ENCODE measurements at regions not wholly inside any gene's neighbourhood (a gene's known extent, or its start where the extent isn't known, plus 50 kb on each side); places are given as distances from the start of the nearest gene placed in this dataset.
A peak's percentile ranks its signal among the peaks of the same experiment; 100 is the strongest.

DNA sequence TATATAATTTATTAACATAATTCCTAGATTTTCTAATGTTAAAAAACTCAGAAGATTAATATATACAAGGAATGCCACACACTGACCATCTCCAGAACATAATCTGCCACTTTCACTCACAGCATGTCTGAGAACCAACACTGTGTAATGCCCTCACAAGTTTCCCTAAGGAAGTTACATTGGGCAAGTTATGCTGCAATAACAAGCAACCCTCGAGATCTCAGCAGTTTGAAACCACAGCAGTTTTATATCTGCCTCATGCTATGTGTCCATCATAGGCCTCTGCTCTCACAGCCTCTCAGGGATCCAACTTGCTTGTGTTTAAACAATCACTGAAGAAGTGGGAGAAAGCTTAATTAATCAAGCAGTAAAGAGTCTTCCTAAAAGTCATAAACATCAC lies 250.0 kb upstream of the SLC7A11 start:
- TF ChIP-seq, protein P1, sequence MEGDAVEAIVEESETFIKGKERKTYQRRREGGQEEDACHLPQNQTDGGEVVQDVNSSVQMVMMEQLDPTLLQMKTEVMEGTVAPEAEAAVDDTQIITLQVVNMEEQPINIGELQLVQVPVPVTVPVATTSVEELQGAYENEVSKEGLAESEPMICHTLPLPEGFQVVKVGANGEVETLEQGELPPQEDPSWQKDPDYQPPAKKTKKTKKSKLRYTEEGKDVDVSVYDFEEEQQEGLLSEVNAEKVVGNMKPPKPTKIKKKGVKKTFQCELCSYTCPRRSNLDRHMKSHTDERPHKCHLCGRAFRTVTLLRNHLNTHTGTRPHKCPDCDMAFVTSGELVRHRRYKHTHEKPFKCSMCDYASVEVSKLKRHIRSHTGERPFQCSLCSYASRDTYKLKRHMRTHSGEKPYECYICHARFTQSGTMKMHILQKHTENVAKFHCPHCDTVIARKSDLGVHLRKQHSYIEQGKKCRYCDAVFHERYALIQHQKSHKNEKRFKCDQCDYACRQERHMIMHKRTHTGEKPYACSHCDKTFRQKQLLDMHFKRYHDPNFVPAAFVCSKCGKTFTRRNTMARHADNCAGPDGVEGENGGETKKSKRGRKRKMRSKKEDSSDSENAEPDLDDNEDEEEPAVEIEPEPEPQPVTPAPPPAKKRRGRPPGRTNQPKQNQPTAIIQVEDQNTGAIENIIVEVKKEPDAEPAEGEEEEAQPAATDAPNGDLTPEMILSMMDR (conservative IDR thresholded peaks at IDR 0.05; ENCODE audit: control insufficient read depth, insufficient read depth, low read depth, low read length): no peak

DNA sequence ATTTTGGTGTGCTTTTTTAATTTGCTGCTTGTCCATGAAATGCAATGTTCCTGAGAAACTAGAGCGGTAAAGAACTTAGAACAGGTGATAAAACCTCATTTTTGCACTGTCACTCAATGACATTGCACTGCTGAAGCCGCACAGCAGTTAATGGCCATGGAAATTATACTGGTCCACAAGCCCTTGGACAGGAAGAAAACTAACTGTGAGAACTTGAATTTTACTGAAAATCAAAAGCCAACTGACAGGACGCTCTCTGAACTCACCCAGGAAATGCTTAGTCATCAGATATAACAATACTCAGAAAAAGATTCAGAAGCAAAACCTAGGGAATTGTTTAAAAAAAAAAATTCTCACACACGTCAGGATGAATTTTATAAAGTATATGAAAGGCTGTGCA lies 246.4 kb upstream of the SLC7A11 start:
- peak; percentile 1 for DNase-seq (ENCODE audit: low read depth)
- H3K4me3 ChIP-seq (ENCODE audit: control insufficient read depth, low read depth, low read length): no peak overlapping the region
- TF ChIP-seq, protein P1 (conservative IDR thresholded peaks at IDR 0.05; ENCODE audit: control insufficient read depth, insufficient read depth, low read depth, low read length): no peak

More for the DNA sequence above, 250.0 kb upstream of the SLC7A11 start:
- H3K4me3 ChIP-seq (ENCODE audit: control insufficient read depth, low read depth, low read length): no peak overlapping the region
- no peak for DNase-seq (ENCODE audit: low read depth)

GRCh38 chr4:138487670-138488069 lies 245.5 kb upstream of the SLC7A11 start:
- H3K4me3 ChIP-seq (ENCODE audit: control insufficient read depth, low read depth, low read length): no peak overlapping the region
- DNase-seq (ENCODE audit: low read depth): no peak
- TF ChIP-seq, protein P1 (conservative IDR thresholded peaks at IDR 0.05; ENCODE audit: control insufficient read depth, insufficient read depth, low read depth, low read length): no peak

DNA sequence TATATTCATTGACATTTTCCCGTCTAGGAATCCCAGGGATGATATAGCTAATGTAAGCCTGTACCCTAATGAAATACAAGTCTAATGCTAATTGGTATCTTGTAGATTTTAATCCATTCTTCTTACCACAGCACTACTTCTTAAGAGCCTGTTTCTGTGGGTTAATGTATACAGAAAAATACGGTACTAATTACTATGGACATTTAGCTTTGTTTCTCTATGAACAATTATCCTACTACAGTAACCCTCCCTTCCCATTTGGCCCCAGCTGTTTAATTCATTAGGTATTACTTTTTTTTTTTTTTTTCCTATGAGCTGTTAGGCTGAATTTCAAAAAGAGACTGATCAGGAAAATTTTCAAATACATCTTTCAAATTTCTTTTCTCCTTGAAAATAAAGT lies 245.1 kb upstream of the SLC7A11 start:
- TF ChIP-seq, protein P1 (conservative IDR thresholded peaks at IDR 0.05; ENCODE audit: control insufficient read depth, insufficient read depth, low read depth, low read length): no peak
- no peak overlapping the region for H3K4me3 ChIP-seq (ENCODE audit: control insufficient read depth, low read depth, low read length)
- DNase-seq (ENCODE audit: low read depth): no peak

DNA sequence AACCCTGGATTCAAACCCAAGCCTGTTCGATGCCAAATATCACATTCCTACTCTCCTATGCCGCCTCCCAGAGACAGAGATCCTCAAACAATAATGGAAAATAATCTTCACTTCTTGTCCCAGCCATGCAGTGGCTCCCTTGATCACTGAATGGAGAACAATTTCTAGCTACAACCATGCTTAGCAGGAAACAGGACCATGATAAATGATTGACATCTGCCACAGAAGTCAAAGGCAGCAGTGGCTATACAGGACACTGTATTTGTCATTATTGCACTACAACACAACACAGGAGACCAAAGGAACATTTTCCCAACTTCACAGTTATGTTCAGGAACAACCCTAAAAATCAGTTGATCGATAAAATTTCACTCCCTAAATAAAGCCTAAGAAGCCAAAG lies 243.3 kb upstream of the SLC7A11 start:
- no peak overlapping the region for H3K4me3 ChIP-seq (ENCODE audit: control insufficient read depth, low read depth, low read length)
- TF ChIP-seq, protein P1 (conservative IDR thresholded peaks at IDR 0.05; ENCODE audit: control insufficient read depth, insufficient read depth, low read depth, low read length): no peak
- no peak for DNase-seq (ENCODE audit: low read depth)

GRCh38 chr4:138475116-138475515 lies 233.0 kb upstream of the SLC7A11 start:
- TF ChIP-seq, protein P1 (conservative IDR thresholded peaks at IDR 0.05; ENCODE audit: control insufficient read depth, insufficient read depth, low read depth, low read length): no peak

GRCh38 chr4:138473339-138473738 lies 231.2 kb upstream of the SLC7A11 start:
- no peak for DNase-seq (ENCODE audit: low read depth)
- TF ChIP-seq, protein P1 (conservative IDR thresholded peaks at IDR 0.05; ENCODE audit: control insufficient read depth, insufficient read depth, low read depth, low read length): no peak
- no peak overlapping the region for H3K4me3 ChIP-seq (ENCODE audit: control insufficient read depth, low read depth, low read length)

More at GRCh38 chr4:138475116-138475515, 233.0 kb upstream of the SLC7A11 start:
- DNase-seq (ENCODE audit: low read depth): no peak
- H3K4me3 ChIP-seq (ENCODE audit: control insufficient read depth, low read depth, low read length): no peak overlapping the region

Measured in fibroblast of mammary gland (primary cell).